ENCODE measurements at regions not wholly inside any gene's neighbourhood (a gene's known extent, or its start where the extent isn't known, plus 50 kb on each side); places are given as distances from the start of the nearest gene placed in this dataset.

- TF ChIP-seq SPEN (CRISPR knock-in tag; IDR thresholded peaks at IDR 0.05; ENCODE audit: low read depth) (no peak), SMC3 (IDR thresholded peaks at IDR 0.05; ENCODE audit: low read length) (no peak)
- TF ChIP-seq, protein P1, sequence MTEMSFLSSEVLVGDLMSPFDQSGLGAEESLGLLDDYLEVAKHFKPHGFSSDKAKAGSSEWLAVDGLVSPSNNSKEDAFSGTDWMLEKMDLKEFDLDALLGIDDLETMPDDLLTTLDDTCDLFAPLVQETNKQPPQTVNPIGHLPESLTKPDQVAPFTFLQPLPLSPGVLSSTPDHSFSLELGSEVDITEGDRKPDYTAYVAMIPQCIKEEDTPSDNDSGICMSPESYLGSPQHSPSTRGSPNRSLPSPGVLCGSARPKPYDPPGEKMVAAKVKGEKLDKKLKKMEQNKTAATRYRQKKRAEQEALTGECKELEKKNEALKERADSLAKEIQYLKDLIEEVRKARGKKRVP (CRISPR knock-in tag; IDR thresholded peaks at IDR 0.05) = no peak
Observed at GRCh38 chr2:55107436-55107835, 57.2 kb upstream of the RTN4 start (continued).

DNA sequence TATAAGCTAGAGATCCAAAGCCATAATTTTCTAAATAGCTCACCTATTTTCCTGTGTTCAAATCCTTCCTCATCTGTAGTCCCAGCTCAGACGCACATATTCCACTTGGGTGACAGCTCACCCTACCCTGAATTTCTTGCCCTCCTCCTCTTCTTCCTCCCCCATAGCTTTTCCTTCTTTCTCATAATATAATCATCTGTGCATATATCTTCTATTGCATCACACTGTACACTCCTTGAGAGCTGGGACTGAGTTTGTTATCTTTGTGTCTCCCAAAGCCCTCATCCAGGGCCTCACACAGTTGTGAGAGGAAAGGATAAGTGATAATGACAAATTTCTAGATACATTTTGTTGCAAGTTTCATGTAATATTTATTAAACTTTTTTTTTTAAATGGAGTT lies 55.9 kb upstream of the RTN4 start:
- in situ Hi-C loops (cut with HindIII; ENCODE audit: extremely low pct_ligation_motif_present, low pct_unique_long_range_greater_than_20kb) = no loop called here
- TF ChIP-seq ZMAT3 (CRISPR knock-in tag; conservative IDR thresholded peaks at IDR 0.05) (no peak), GMEB1 (CRISPR knock-in tag; IDR thresholded peaks at IDR 0.05; ENCODE audit: borderline replicate concordance) (no peak), ZNF34 (CRISPR knock-in tag; IDR thresholded peaks at IDR 0.05; ENCODE audit: borderline replicate concordance) (no peak), ZFY (CRISPR knock-in tag; IDR thresholded peaks at IDR 0.05) (no peak), PATZ1 (CRISPR knock-in tag; IDR thresholded peaks at IDR 0.05) (no peak)
- TF ChIP-seq, protein P2, sequence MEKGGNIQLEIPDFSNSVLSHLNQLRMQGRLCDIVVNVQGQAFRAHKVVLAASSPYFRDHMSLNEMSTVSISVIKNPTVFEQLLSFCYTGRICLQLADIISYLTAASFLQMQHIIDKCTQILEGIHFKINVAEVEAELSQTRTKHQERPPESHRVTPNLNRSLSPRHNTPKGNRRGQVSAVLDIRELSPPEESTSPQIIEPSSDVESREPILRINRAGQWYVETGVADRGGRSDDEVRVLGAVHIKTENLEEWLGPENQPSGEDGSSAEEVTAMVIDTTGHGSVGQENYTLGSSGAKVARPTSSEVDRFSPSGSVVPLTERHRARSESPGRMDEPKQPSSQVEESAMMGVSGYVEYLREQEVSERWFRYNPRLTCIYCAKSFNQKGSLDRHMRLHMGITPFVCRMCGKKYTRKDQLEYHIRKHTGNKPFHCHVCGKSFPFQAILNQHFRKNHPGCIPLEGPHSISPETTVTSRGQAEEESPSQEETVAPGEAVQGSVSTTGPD (CRISPR knock-in tag; IDR thresholded peaks at IDR 0.05) = no peak
- Histone ChIP-seq H2AFZ (ENCODE audit: low read length) (no peak overlapping the region), H3K27ac (ENCODE audit: extremely low read length, insufficient read depth, low read length) (no peak overlapping the region), H4K20me1 (ENCODE audit: insufficient read depth, low read length) (peaks cover 4% of the 10 kb centered on the region; the same call in 1 of the 2 replicates), H3K4me1 (ENCODE audit: insufficient read depth, low read length) (peaks cover 41% of the 10 kb centered on the region), H3K4me2 (ENCODE audit: low read depth, low read length) (no peak overlapping the region), H3K4me3 (replicated peaks in 1 of 3; ENCODE audit: insufficient read depth in 1 of 3, low read depth in 2 of 3, low read length in 3 of 3) (no peak overlapping the region), H3K27me3 (ENCODE audit: control insufficient read depth in 1 of 2, insufficient read depth in 2 of 2, low read length in 2 of 2) (no peaks in the 10 kb centered on the region), H3K9me3 (ENCODE audit: low read length) (no peaks in the 10 kb centered on the region), H3K9ac (ENCODE audit: insufficient read depth, low read depth, low read length) (no peak overlapping the region), H3K79me2 (ENCODE audit: insufficient read depth, low read length) (no peaks in the 10 kb centered on the region), H3K36me3 (replicated peaks in 1 of 2; ENCODE audit: control insufficient read depth in 1 of 2, insufficient read depth in 2 of 2, low read length in 2 of 2) (no peaks in the 10 kb centered on the region)
- ChIA-PET POLR2A (no interaction called here), CTCF (ENCODE audit: low intra/inter-chr PET ratio, low total read pairs) (no interaction called here)
- FAIRE-seq = no peak
- 83% methylated on average over 1 of the region's 1 CpG for WGBS (ENCODE audit: low lambda C conversion rate)
- no TSS peak for BruUV-seq (replicated peaks)
- ATAC-seq = no peak
- DNase-seq (ENCODE audit: low spot score) = no peak
- intact Hi-C loops (cut with micrococcal nuclease; ENCODE audit: unreplicated experiment) = no loop called here

All from HepG2 (cell line).